GM12874 (cell line): ENCODE measurements at regions not wholly inside any gene's neighbourhood (a gene's known extent, or its start where the extent isn't known, plus 50 kb on each side); places are given as distances from the start of the nearest gene placed in this dataset.

Source experiments
- TF ChIP-seq, protein P1 (sequence below): IDR thresholded peaks from 2 replicates; pipeline ENCODE4 v1.5.1; 2011; ENCODE audit warnings: low read depth, mild to moderate bottlenecking, control low read depth, low read length, moderate library complexity; ENCODE audit not compliant: insufficient read depth

DNA sequence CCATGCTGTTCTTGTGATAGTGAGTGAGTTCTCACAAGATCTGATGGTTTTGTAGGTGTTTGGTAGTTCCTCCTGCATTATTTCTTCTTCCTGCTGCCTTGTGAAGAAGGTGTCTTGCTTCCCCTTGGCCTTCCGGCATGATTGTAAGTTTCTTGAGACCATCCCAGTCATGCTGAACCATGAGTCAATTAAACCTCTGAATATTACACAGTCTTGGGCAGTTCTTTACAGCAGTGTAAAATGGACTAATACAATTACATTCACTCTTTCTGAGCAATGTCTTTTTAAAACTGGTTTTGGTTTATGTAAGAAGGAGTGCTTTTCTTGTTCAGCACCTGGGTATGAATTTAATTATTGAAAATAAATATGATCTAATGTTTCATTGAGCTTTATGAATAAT is 50.7 kb upstream of the ARRDC3 start:
- TF ChIP-seq, protein P1, sequence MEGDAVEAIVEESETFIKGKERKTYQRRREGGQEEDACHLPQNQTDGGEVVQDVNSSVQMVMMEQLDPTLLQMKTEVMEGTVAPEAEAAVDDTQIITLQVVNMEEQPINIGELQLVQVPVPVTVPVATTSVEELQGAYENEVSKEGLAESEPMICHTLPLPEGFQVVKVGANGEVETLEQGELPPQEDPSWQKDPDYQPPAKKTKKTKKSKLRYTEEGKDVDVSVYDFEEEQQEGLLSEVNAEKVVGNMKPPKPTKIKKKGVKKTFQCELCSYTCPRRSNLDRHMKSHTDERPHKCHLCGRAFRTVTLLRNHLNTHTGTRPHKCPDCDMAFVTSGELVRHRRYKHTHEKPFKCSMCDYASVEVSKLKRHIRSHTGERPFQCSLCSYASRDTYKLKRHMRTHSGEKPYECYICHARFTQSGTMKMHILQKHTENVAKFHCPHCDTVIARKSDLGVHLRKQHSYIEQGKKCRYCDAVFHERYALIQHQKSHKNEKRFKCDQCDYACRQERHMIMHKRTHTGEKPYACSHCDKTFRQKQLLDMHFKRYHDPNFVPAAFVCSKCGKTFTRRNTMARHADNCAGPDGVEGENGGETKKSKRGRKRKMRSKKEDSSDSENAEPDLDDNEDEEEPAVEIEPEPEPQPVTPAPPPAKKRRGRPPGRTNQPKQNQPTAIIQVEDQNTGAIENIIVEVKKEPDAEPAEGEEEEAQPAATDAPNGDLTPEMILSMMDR: no peak
